Esophagus squamous epithelium (tissue), 5 donors: ENCODE measurements at regions not wholly inside any gene's neighbourhood (a gene's known extent, or its start where the extent isn't known, plus 50 kb on each side); places are given as distances from the start of the nearest gene placed in this dataset.

Experiments used
- DNase-seq: peaks from one replicate; lab custom pipeline; 2025; lab: John Stamatoyannopoulos, UW
- H3K27ac ChIP-seq, 4 donors: fragments of 200-600 bp; sonication (generic); one replicate each; pipeline ENCODE4 v1.5.1; 2016 to 2019; ENCODE audit warnings: mild to moderate bottlenecking in 1 of 4
- H3K27me3 ChIP-seq, 4 donors: fragments of 200-600 bp; sonication (generic); 1 replicate in 3 of 4; 2 replicates in 1 of 4; pipeline versions ENCODE4 v1.5.1 to v1.6.0; 2017 to 2021; ENCODE audit warnings: antibody characterized with exemption in 1 of 4
- H3K36me3 ChIP-seq, 3 donors: fragments of 200-600 bp; sonication (generic); one replicate each; pipeline ENCODE4 v1.5.1; 2016 to 2019
- H3K4me1 ChIP-seq, 3 donors: fragments of 200-600 bp; sonication (generic); one replicate each; pipeline ENCODE4 v1.5.1; 2017 to 2019
- H3K4me3 ChIP-seq, 4 donors: fragments of 200-600 bp; sonication (generic); 1 replicate in 3 of 4; 2 replicates in 1 of 4; pipeline ENCODE4 v1.5.1; 2016 to 2019; ENCODE audit warnings: mild to moderate bottlenecking in 2 of 4, moderate library complexity in 1 of 4
- H3K9me3 ChIP-seq, 3 donors: fragments of 200-600 bp; sonication (generic); one replicate each; pipeline ENCODE4 v1.5.1; 2016 to 2019
- CTCF ChIP-seq, 6 experiments: fragments of 450-650 bp in 4 of 6; fragments of 200-600 bp in 2 of 6; sonication (generic) in 2 of 6; IDR thresholded peaks; one replicate each; pipeline ENCODE4 v1.5.1; 2016 to 2019; ENCODE audit warnings: antibody characterized with exemption in 6 of 6, mild to moderate bottlenecking in 4 of 6, moderate library complexity in 4 of 6
- POLR2A ChIP-seq, 4 donors: fragments of 450-650 bp; IDR thresholded peaks; one replicate each; pipeline ENCODE4 v1.6.1; 2017; ENCODE audit warnings: antibody characterized with exemption in 4 of 4, mild to moderate bottlenecking in 4 of 4, moderate library complexity in 3 of 4
- WGBS, 2 donors: methylation state at CpG; one replicate each; pipeline ENCODE4 v1.1.5; 2018; 5-methylcytosine and 5-hydroxymethylcytosine counted together
- intact Hi-C: fragments of 100-400 bp; cut with DNase I; formaldehyde crosslinking; loops from one replicate; pipeline ENCODE4 v1.15.0; 2022
- donor health status: DM: yes; HTN: yes; CAD: no.

GRCh38 chr2:195313962-195314361 is 343.1 kb upstream of the SLC39A10 start:
- H3K36me3 ChIP-seq, result no peaks in the 10 kb centered on the region
- intact Hi-C loops, result no loop called here
- no peaks in the 10 kb centered on the region for H3K4me1 ChIP-seq
- no peak overlapping the region for H3K27ac ChIP-seq
- H3K27me3 ChIP-seq, result no peaks in the 10 kb centered on the region
- no peaks in the 10 kb centered on the region for H3K9me3 ChIP-seq
- TF ChIP-seq POLR2A (IDR thresholded peaks at IDR 0.05), result no peak
- no peak for TF ChIP-seq CTCF (IDR thresholded peaks at IDR 0.05)
- no peak overlapping the region for H3K4me3 ChIP-seq
- no peak for DNase-seq
- WGBS, 2 donors, result 78 to 79% methylated on average over 1 of the region's 1 CpG

GRCh38 chr2:195312662-195313061 is 344.4 kb upstream of the SLC39A10 start:
- 90 to 91% methylated on average over 4 of the region's 4 CpGs for WGBS, 2 donors
- Histone ChIP-seq H3K27ac (no peak overlapping the region), H3K4me1 (no peaks in the 10 kb centered on the region), H3K36me3 (no peaks in the 10 kb centered on the region), H3K4me3 (no peak overlapping the region), H3K27me3 (no peaks in the 10 kb centered on the region), H3K9me3 (no peaks in the 10 kb centered on the region)
- no peak for DNase-seq
- intact Hi-C loops, result no loop called here
- TF ChIP-seq CTCF (IDR thresholded peaks at IDR 0.05), result no peak
- no peak for TF ChIP-seq POLR2A (IDR thresholded peaks at IDR 0.05)

GRCh38 chr2:195308163-195308562 is 348.9 kb upstream of the SLC39A10 start:
- Histone ChIP-seq H3K27ac (no peak overlapping the region), H3K4me3 (no peak overlapping the region), H3K27me3 (no peaks in the 10 kb centered on the region), H3K4me1 (no peaks in the 10 kb centered on the region), H3K9me3 (no peaks in the 10 kb centered on the region), H3K36me3 (no peaks in the 10 kb centered on the region)
- intact Hi-C loops, result no loop called here
- DNase-seq, result no peak
- WGBS, 2 donors, result 58 to 89% methylated on average over 1 of the region's 1 CpG
- TF ChIP-seq CTCF (IDR thresholded peaks at IDR 0.05) (no peak), POLR2A (IDR thresholded peaks at IDR 0.05) (no peak)

GRCh38 chr2:195307751-195308150 is 349.3 kb upstream of the SLC39A10 start:
- TF ChIP-seq POLR2A (IDR thresholded peaks at IDR 0.05), result no peak
- Histone ChIP-seq H3K36me3 (no peaks in the 10 kb centered on the region), H3K27ac (no peak overlapping the region), H3K9me3 (no peaks in the 10 kb centered on the region), H3K27me3 (no peaks in the 10 kb centered on the region), H3K4me1 (no peaks in the 10 kb centered on the region), H3K4me3 (no peak overlapping the region)
- intact Hi-C loops, result no loop called here
- 55 to 56% methylated on average over 6 to 7 of the region's 7 CpGs for WGBS, 2 donors
- DNase-seq, result no peak

GRCh38 chr2:195304310-195304709 is 352.7 kb upstream of the SLC39A10 start:
- TF ChIP-seq POLR2A (IDR thresholded peaks at IDR 0.05) (no peak), CTCF (IDR thresholded peaks at IDR 0.05) (no peak)
- no peak for DNase-seq
- 70 to 74% methylated on average over 5 of the region's 5 CpGs for WGBS, 2 donors

GRCh38 chr2:195300631-195301030 is 356.4 kb upstream of the SLC39A10 start:
- H3K36me3 ChIP-seq, result no peaks in the 10 kb centered on the region
- no peak overlapping the region for H3K27ac ChIP-seq
- no peaks in the 10 kb centered on the region for H3K4me1 ChIP-seq
- no peaks in the 10 kb centered on the region for H3K9me3 ChIP-seq
- H3K27me3 ChIP-seq, result no peaks in the 10 kb centered on the region
- no peak for DNase-seq
- no peak for TF ChIP-seq CTCF (IDR thresholded peaks at IDR 0.05)
- TF ChIP-seq POLR2A (IDR thresholded peaks at IDR 0.05), result no peak
- WGBS, 2 donors, result 45 to 75% methylated on average over 2 of the region's 2 CpGs
- intact Hi-C loops, result no loop called here
- H3K4me3 ChIP-seq, result no peak overlapping the region

More at GRCh38 chr2:195304310-195304709, 352.7 kb upstream of the SLC39A10 start:
- Histone ChIP-seq H3K27me3 (no peaks in the 10 kb centered on the region), H3K27ac (no peak overlapping the region), H3K4me3 (no peak overlapping the region), H3K36me3 (no peaks in the 10 kb centered on the region), H3K4me1 (no peaks in the 10 kb centered on the region), H3K9me3 (no peaks in the 10 kb centered on the region)
- intact Hi-C loops, result no loop called here
